ENCODE measurements at regions not wholly inside any gene's neighbourhood (a gene's known extent, or its start where the extent isn't known, plus 50 kb on each side); places are given as distances from the start of the nearest gene placed in this dataset.

- TF ChIP-seq CEBPZ (IDR thresholded peaks at IDR 0.05; ENCODE audit: borderline replicate concordance, low read depth, low read length) (no peak), PML (IDR thresholded peaks at IDR 0.05; ENCODE audit: low read length) (no peak), ZBTB12 (CRISPR knock-in tag; IDR thresholded peaks at IDR 0.05) (no peak), MTF1 (CRISPR knock-in tag; IDR thresholded peaks at IDR 0.05; ENCODE audit: borderline replicate concordance) (no peak), EWSR1 (IDR thresholded peaks at IDR 0.05; ENCODE audit: borderline replicate concordance, low read depth, partially characterized antibody) (no peak), ETS1 (conservative IDR thresholded peaks at IDR 0.05; ENCODE audit: control insufficient read depth, low read depth, low read length) (no peak), RUNX1 (IDR thresholded peaks at IDR 0.05; ENCODE audit: low read depth) (no peak), POU5F1 (IDR thresholded peaks at IDR 0.05; ENCODE audit: borderline replicate concordance, low read depth, low read length, partially characterized antibody) (no peak), THAP12 (CRISPR knock-in tag; IDR thresholded peaks at IDR 0.05) (no peak), VEZF1 (CRISPR knock-in tag; IDR thresholded peaks at IDR 0.05) (no peak), HDAC2 (IDR thresholded peaks at IDR 0.05) (no peak), ELF2 (CRISPR knock-in tag; IDR thresholded peaks at IDR 0.05) (no peak), DLX4 (CRISPR knock-in tag; IDR thresholded peaks at IDR 0.05) (no peak), RBM39 (optimal IDR thresholded peaks at IDR 0.05; ENCODE audit: low read depth, low read length) (no peak)
Measured at GRCh38 chr16:47887496-47887895, 268.3 kb downstream of the ABCC12 start (continued).
